ENCODE measurements at regions not wholly inside any gene's neighbourhood (a gene's known extent, or its start where the extent isn't known, plus 50 kb on each side); places are given as distances from the start of the nearest gene placed in this dataset.

DNA sequence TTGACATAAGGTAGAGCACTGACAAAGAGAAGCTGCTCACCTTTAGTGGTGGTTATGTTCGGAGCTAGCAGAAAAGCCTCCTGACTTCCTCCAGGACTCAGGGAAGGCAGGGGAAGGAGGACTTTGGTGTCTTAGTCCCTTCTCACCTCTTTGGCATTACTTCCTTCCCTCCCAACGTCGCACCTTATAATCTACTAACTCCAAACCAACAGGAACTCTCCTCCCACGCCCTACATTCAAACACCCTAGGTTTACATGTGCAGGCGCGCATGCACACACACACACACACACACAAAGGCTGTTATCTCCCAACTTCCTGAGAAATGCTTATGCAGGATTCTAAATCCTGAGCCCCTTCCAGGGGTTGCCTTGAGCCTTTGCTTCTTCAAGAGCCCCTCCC, 157.7 kb upstream of the STS start:
- TF ChIP-seq, protein P1, sequence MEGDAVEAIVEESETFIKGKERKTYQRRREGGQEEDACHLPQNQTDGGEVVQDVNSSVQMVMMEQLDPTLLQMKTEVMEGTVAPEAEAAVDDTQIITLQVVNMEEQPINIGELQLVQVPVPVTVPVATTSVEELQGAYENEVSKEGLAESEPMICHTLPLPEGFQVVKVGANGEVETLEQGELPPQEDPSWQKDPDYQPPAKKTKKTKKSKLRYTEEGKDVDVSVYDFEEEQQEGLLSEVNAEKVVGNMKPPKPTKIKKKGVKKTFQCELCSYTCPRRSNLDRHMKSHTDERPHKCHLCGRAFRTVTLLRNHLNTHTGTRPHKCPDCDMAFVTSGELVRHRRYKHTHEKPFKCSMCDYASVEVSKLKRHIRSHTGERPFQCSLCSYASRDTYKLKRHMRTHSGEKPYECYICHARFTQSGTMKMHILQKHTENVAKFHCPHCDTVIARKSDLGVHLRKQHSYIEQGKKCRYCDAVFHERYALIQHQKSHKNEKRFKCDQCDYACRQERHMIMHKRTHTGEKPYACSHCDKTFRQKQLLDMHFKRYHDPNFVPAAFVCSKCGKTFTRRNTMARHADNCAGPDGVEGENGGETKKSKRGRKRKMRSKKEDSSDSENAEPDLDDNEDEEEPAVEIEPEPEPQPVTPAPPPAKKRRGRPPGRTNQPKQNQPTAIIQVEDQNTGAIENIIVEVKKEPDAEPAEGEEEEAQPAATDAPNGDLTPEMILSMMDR (IDR thresholded peaks at IDR 0.05; ENCODE audit: low read depth, low read length): no peak
- no peak for TF ChIP-seq EZH2phosphoT487 (IDR thresholded peaks at IDR 0.05; ENCODE audit: low read depth)
